SU-DHL-6 (cell line): ENCODE measurements at regions not wholly inside any gene's neighbourhood (a gene's known extent, or its start where the extent isn't known, plus 50 kb on each side); places are given as distances from the start of the nearest gene placed in this dataset.

Experiments used
- H2AFZ ChIP-seq: fragments of 200-600 bp; sonication (generic); 2 replicates; pipeline ENCODE4 v1.6.1; 2014; ENCODE audit warnings: low read depth, mild to moderate bottlenecking, moderate library complexity, mixed read lengths, antibody characterized with exemption, low read length; ENCODE audit not compliant: severe bottlenecking
- H3F3A ChIP-seq: fragments of 200-600 bp; shearing (Covaris generic); 2 replicates; pipeline ENCODE4 v1.6.0; 2016; ENCODE audit warnings: antibody characterized with exemption, mild to moderate bottlenecking; ENCODE audit not compliant: insufficient read depth
- H3K27ac ChIP-seq: fragments of 200-600 bp; sonication (generic); 2 replicates; pipeline ENCODE4 v1.5.1; 2016; ENCODE audit warnings: low read depth, mild to moderate bottlenecking, low read length, moderate library complexity, mixed read lengths
- H3K27me3 ChIP-seq: fragments of 200-600 bp; sonication (generic), shearing (Covaris generic); 2 replicates; pipeline ENCODE4 v1.6.0; 2014; ENCODE audit warnings: mild to moderate bottlenecking, low read length
- H3K36me3 ChIP-seq: fragments of 200-600 bp; sonication (generic); 2 replicates; pipeline ENCODE4 v1.6.1; 2014; ENCODE audit warnings: mild to moderate bottlenecking, low read length, mixed read lengths
- H3K4me2 ChIP-seq: fragments of 300-600, 200-600 bp; shearing (Covaris generic), sonication (generic); 2 replicates; pipeline ENCODE4 v1.6.0; 2014; ENCODE audit warnings: low read length, low read depth, mild to moderate bottlenecking; ENCODE audit not compliant: poor library complexity, severe bottlenecking
- H3K4me3 ChIP-seq: fragments of 200-600 bp; sonication (generic); 2 replicates; pipeline ENCODE4 v1.5.1; 2014; ENCODE audit warnings: antibody characterized with exemption, low read length, mild to moderate bottlenecking, mixed read lengths; ENCODE audit not compliant: insufficient read depth, poor library complexity, severe bottlenecking
- H3K79me2 ChIP-seq: fragments of 200-600 bp; sonication (generic); 2 replicates; pipeline ENCODE4 v1.6.1; 2014; ENCODE audit warnings: mild to moderate bottlenecking, low read length, moderate library complexity; ENCODE audit not compliant: insufficient read depth
- H3K9ac ChIP-seq: fragments of 200-600 bp; sonication (generic); 2 replicates; pipeline ENCODE4 v1.7.0; 2014; ENCODE audit warnings: mild to moderate bottlenecking, low read length
- H3K9me2 ChIP-seq: fragments of 200-600 bp; sonication (generic); replicated peaks from 2 replicates; pipeline ENCODE4 v1.6.1; 2014; ENCODE audit warnings: low read length; ENCODE audit not compliant: insufficient read depth
- H3K9me3 ChIP-seq: fragments of 200-600 bp; sonication (generic); 2 replicates; pipeline ENCODE4 v1.6.1; 2014; ENCODE audit warnings: low read length, mixed read lengths; ENCODE audit not compliant: insufficient read depth
- H4K20me1 ChIP-seq: fragments of 200-600 bp; sonication (generic); 2 replicates; pipeline ENCODE4 v1.6.1; 2014; ENCODE audit warnings: low read depth, mild to moderate bottlenecking, antibody characterized with exemption, low read length, moderate library complexity, mixed read lengths
- EZH2phosphoT487 ChIP-seq: fragments of 200-600 bp; sonication (generic), shearing (Covaris generic); conservative IDR thresholded peaks from 2 replicates; pipeline ENCODE4 v1.6.1; 2018; ENCODE audit warnings: mild to moderate bottlenecking, antibody characterized with exemption, low read length, moderate library complexity, mixed read lengths
- TF ChIP-seq, protein P1 (sequence below): fragments of 200-600 bp; sonication (generic); IDR thresholded peaks from one replicate; pipeline ENCODE4 v1.5.1; 2017; ENCODE audit warnings: antibody characterized with exemption, mild to moderate bottlenecking, low read length, moderate library complexity; ENCODE audit not compliant: insufficient read depth, poor library complexity, severe bottlenecking

DNA sequence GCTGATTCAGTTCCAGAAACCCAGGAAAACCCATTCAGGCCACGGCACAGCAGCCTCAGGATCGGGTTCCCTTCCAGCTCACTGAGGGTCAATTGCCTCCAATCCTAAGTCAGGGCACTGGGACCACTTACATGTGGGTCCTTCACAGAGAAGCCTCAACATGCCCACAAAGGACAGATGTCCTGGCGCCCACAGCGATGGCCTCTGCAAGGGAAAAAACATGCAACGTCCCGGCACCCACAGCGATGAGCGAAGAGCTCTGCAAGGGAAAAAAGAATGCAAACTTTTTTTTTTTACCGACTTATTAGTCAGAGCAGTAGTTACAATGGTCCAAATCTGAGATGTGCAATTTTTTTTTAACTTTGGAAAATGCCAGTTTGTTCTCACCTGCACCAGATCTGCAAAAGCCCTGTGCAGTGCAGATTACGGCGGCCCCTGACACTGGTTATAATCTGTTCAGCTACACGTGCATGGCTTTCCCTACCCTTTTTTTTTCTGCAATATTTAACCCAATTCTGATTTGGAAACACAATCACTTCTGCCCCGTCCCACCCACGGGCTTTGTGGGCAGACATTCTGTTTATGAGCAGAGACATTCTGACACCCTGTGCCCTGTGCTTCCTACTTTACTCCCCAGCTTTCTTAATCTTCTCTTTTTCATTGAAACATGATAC lies 159.3 kb upstream of the SALL3 start:
- Histone ChIP-seq H3K9me3 (no peaks in the 10 kb centered on the region), H3K4me2 (no peak overlapping the region)

DNA sequence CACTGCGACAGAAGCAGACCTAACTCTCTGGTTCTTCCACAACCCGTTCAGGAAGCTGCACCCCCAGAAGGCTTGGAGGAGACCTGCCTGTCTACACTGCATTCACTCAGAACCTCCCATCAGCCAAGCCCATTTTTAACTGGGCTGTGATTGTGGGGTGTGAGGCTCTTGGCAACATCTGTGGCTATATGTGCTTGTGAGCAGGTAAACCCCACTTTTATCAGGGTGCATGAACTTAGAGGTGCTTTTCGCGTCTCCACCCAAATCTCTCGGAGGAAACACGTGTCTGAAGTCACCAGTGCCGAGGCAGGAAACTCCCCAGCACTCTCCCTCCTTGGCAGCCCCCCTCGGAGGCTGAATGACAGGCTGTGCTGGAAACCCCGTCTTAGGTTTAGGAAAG lies 158.2 kb upstream of the SALL3 start:
- no peak overlapping the region for H3K9ac ChIP-seq
- no peaks in the 10 kb centered on the region for H3K9me3 ChIP-seq
- H3K27me3 ChIP-seq, result no peaks in the 10 kb centered on the region
- H3K27ac ChIP-seq, result no peak overlapping the region
- no peaks in the 10 kb centered on the region for H4K20me1 ChIP-seq
- H3K9me2 ChIP-seq, result no peaks in the 10 kb centered on the region
- no peaks in the 10 kb centered on the region for H3K79me2 ChIP-seq
- H3K36me3 ChIP-seq, result no peaks in the 10 kb centered on the region
- H2AFZ ChIP-seq, result no peak overlapping the region
- no peaks in the 10 kb centered on the region for H3F3A ChIP-seq
- TF ChIP-seq, protein P1, sequence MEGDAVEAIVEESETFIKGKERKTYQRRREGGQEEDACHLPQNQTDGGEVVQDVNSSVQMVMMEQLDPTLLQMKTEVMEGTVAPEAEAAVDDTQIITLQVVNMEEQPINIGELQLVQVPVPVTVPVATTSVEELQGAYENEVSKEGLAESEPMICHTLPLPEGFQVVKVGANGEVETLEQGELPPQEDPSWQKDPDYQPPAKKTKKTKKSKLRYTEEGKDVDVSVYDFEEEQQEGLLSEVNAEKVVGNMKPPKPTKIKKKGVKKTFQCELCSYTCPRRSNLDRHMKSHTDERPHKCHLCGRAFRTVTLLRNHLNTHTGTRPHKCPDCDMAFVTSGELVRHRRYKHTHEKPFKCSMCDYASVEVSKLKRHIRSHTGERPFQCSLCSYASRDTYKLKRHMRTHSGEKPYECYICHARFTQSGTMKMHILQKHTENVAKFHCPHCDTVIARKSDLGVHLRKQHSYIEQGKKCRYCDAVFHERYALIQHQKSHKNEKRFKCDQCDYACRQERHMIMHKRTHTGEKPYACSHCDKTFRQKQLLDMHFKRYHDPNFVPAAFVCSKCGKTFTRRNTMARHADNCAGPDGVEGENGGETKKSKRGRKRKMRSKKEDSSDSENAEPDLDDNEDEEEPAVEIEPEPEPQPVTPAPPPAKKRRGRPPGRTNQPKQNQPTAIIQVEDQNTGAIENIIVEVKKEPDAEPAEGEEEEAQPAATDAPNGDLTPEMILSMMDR, result no peak
- TF ChIP-seq EZH2phosphoT487, result no peak
- H3K4me3 ChIP-seq, result no peak overlapping the region
- no peak overlapping the region for H3K4me2 ChIP-seq

More for the DNA sequence above, 159.3 kb upstream of the SALL3 start:
- no peaks in the 10 kb centered on the region for H3K27me3 ChIP-seq
- no peak for TF ChIP-seq EZH2phosphoT487
- TF ChIP-seq, protein P1, result no peak
- H2AFZ ChIP-seq, result no peak overlapping the region
- no peaks in the 10 kb centered on the region for H3K79me2 ChIP-seq
- no peaks in the 10 kb centered on the region for H3K36me3 ChIP-seq
- H3K9ac ChIP-seq, result no peak overlapping the region
- no peaks in the 10 kb centered on the region for H4K20me1 ChIP-seq
- no peak overlapping the region for H3K4me3 ChIP-seq
- H3F3A ChIP-seq, result no peaks in the 10 kb centered on the region
- no peak overlapping the region for H3K27ac ChIP-seq
- no peaks in the 10 kb centered on the region for H3K9me2 ChIP-seq

DNA sequence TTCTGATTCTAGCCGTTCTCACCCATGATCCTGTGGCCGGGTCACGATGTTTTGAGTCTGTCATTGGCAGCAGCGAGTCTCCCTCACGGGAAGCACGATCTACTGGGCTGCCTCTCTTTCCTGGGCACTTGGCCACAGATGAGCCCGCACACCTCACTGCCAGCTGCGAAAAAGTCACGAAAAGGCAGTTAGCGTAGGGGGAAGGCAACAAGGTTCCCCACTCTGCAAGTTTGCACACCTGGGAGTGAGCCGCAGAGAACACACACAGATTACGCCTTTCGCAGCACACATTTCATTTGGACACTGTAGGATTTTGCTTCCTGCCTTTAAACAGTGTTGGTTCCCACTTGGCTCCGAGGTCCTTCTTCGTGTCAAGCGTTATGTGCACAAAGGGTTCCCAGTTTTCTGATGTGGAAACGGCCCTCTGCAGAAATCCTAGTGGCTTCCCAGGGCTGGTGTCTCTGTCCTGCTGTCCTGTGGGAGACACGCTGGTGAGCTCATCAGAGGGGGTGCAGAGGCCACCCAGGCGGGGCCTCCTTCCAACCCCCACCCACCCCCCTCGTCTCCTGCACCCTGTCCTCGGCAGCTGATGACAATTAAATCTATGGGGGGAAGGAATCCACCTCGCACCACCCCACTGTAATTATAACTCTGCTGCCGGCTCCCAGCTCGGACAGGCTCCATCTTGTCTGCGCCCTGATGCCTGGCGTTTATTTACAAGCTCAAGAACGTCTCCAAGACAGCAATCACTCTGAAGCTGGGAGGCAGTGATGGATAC lies 157.3 kb upstream of the SALL3 start:
- no peaks in the 10 kb centered on the region for H3K36me3 ChIP-seq
- TF ChIP-seq, protein P1, result no peak
- TF ChIP-seq EZH2phosphoT487, result no peak
- H3K9me3 ChIP-seq, result no peaks in the 10 kb centered on the region
- H3K4me3 ChIP-seq, result no peak overlapping the region
- no peak overlapping the region for H3K4me2 ChIP-seq
- H3K79me2 ChIP-seq, result no peaks in the 10 kb centered on the region
- H3K9ac ChIP-seq, result no peak overlapping the region
- H3F3A ChIP-seq, result no peaks in the 10 kb centered on the region
- H3K9me2 ChIP-seq, result no peaks in the 10 kb centered on the region
- H4K20me1 ChIP-seq, result no peaks in the 10 kb centered on the region
- H2AFZ ChIP-seq, result no peak overlapping the region
- H3K27ac ChIP-seq, result no peak overlapping the region
- H3K27me3 ChIP-seq, result no peaks in the 10 kb centered on the region
